Endothelial cell (in vitro differentiated cells): ENCODE measurements at regions not wholly inside any gene's neighbourhood (a gene's known extent, or its start where the extent isn't known, plus 50 kb on each side); places are given as distances from the start of the nearest gene placed in this dataset.

ENCODE experiments used
- DNase-seq: peaks from one replicate; pipeline ENCODE4 v3.0.0; 2021; ENCODE audit warnings: low spot score
- H3K27ac Mint-ChIP-seq: one replicate; pipeline ENCODE4 v1.8.0; 2021; ENCODE audit warnings: mixed read lengths, inconsistent platforms; ENCODE audit not compliant: unreplicated experiment
- H3K27me3 Mint-ChIP-seq: one replicate; pipeline ENCODE4 v1.8.0; 2021; ENCODE audit warnings: mild to moderate bottlenecking, moderate library complexity, mixed read lengths, inconsistent platforms; ENCODE audit not compliant: unreplicated experiment
- H3K36me3 Mint-ChIP-seq: one replicate; pipeline ENCODE4 v1.8.0; 2021; ENCODE audit warnings: mild to moderate bottlenecking, low read depth, mixed read lengths, inconsistent platforms; ENCODE audit not compliant: unreplicated experiment
- H3K4me1 Mint-ChIP-seq: one replicate; pipeline ENCODE4 v1.8.0; 2021; ENCODE audit warnings: mild to moderate bottlenecking, mixed read lengths, inconsistent platforms; ENCODE audit not compliant: unreplicated experiment
- H3K4me3 Mint-ChIP-seq: one replicate; pipeline ENCODE4 v1.8.0; 2021; ENCODE audit warnings: mild to moderate bottlenecking, mixed read lengths, inconsistent platforms; ENCODE audit not compliant: unreplicated experiment
- H3K9me3 Mint-ChIP-seq: one replicate; pipeline ENCODE4 v1.8.0; 2021; ENCODE audit warnings: mixed read lengths, inconsistent platforms; ENCODE audit not compliant: unreplicated experiment
- CTCF ChIP-seq: fragments of 200-600 bp; sonication (generic); IDR thresholded peaks from one replicate; pipeline ENCODE4 v1.5.0; 2021; ENCODE audit warnings: antibody characterized with exemption; ENCODE audit not compliant: unreplicated experiment

- Mint-ChIP-seq H3K4me3 (no peak overlapping the region), H3K9me3 (no peaks in the 10 kb centered on the region), H3K27ac (no peak overlapping the region), H3K36me3 (no peaks in the 10 kb centered on the region), H3K4me1 (no peaks in the 10 kb centered on the region), H3K27me3 (peaks cover 3% of the 10 kb centered on the region)
- DNase-seq = no peak
- no peak for TF ChIP-seq CTCF
Measured at GRCh38 chr7:156127166-156128134, 315.2 kb upstream of the SHH start.

GRCh38 chr7:156125841-156126730, 313.8 kb upstream of the SHH start:
- Mint-ChIP-seq H3K27ac (no peak overlapping the region), H3K4me1 (no peaks in the 10 kb centered on the region), H3K27me3 (peaks cover 6% of the 10 kb centered on the region), H3K9me3 (no peaks in the 10 kb centered on the region), H3K36me3 (no peaks in the 10 kb centered on the region), H3K4me3 (no peak overlapping the region)
- no peak for DNase-seq
- no peak for TF ChIP-seq CTCF

- no peaks in the 10 kb centered on the region for H3K4me1 Mint-ChIP-seq
- H3K27me3 Mint-ChIP-seq = peaks cover 6% of the 10 kb centered on the region
- DNase-seq = no peak
- H3K4me3 Mint-ChIP-seq = no peak overlapping the region
- H3K27ac Mint-ChIP-seq = no peak overlapping the region
- H3K9me3 Mint-ChIP-seq = no peaks in the 10 kb centered on the region
- TF ChIP-seq CTCF = no peak
- H3K36me3 Mint-ChIP-seq = no peaks in the 10 kb centered on the region
Measured at GRCh38 chr7:156124356-156124755, 312.1 kb upstream of the SHH start.

- Mint-ChIP-seq H3K36me3 (no peaks in the 10 kb centered on the region), H3K4me1 (no peaks in the 10 kb centered on the region), H3K27me3 (peaks cover 7% of the 10 kb centered on the region), H3K27ac (no peak overlapping the region), H3K4me3 (no peak overlapping the region), H3K9me3 (no peaks in the 10 kb centered on the region)
- no peak for DNase-seq
- TF ChIP-seq CTCF = no peak
Measured at GRCh38 chr7:156123362-156123761, 311.1 kb upstream of the SHH start.
